ENCODE measurements at regions not wholly inside any gene's neighbourhood (a gene's known extent, or its start where the extent isn't known, plus 50 kb on each side); places are given as distances from the start of the nearest gene placed in this dataset.

DNA sequence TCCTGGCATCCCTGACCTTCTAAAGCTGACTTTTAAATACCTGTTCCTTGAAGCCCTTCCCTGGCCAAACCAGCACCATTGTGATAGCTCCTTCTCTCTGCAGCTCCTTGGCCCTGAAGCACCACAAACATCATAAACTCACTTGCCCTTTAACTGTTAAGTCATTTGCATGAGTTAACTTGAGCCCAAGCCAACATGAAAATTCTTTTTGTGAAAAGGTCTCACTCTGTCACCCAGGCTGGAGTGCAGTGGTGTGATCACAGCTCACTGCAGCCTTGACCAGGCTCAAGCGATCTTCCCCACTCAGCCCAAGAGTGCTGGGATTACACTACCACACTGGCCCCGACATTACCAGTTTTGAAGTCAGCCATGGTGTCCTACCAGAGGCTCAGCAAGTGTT, 87.8 kb downstream of the ZIC5 start:
- no peak overlapping the region for H3K4me3 ChIP-seq (ENCODE audit: low read length)
- H3K9ac ChIP-seq (ENCODE audit: low read length), result no peak overlapping the region
- TF ChIP-seq EZH2phosphoT487 (IDR thresholded peaks at IDR 0.05; ENCODE audit: low read depth), result no peak
- TF ChIP-seq, protein P1, sequence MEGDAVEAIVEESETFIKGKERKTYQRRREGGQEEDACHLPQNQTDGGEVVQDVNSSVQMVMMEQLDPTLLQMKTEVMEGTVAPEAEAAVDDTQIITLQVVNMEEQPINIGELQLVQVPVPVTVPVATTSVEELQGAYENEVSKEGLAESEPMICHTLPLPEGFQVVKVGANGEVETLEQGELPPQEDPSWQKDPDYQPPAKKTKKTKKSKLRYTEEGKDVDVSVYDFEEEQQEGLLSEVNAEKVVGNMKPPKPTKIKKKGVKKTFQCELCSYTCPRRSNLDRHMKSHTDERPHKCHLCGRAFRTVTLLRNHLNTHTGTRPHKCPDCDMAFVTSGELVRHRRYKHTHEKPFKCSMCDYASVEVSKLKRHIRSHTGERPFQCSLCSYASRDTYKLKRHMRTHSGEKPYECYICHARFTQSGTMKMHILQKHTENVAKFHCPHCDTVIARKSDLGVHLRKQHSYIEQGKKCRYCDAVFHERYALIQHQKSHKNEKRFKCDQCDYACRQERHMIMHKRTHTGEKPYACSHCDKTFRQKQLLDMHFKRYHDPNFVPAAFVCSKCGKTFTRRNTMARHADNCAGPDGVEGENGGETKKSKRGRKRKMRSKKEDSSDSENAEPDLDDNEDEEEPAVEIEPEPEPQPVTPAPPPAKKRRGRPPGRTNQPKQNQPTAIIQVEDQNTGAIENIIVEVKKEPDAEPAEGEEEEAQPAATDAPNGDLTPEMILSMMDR (IDR thresholded peaks at IDR 0.05; ENCODE audit: low read depth, low read length), result no peak
- no peak overlapping the region for H3K27ac ChIP-seq (ENCODE audit: low read length)
- no peaks in the 10 kb centered on the region for H3K79me2 ChIP-seq (ENCODE audit: low read length)
- H3K36me3 ChIP-seq (replicated peaks; ENCODE audit: low read depth, low read length), result no peaks in the 10 kb centered on the region
- H4K20me1 ChIP-seq (ENCODE audit: insufficient read depth, low read length), result no peaks in the 10 kb centered on the region
- H2AFZ ChIP-seq (ENCODE audit: low read depth, low read length), result no peak overlapping the region
- H3K27me3 ChIP-seq (ENCODE audit: low read depth, low read length), result no peaks in the 10 kb centered on the region
- peaks cover 6% of the 10 kb centered on the region for H3K4me1 ChIP-seq (ENCODE audit: low read length)
- H3K4me2 ChIP-seq (ENCODE audit: low read length), result no peak overlapping the region
- H3K9me3 ChIP-seq (ENCODE audit: insufficient read depth, low read length), result no peaks in the 10 kb centered on the region

DNA sequence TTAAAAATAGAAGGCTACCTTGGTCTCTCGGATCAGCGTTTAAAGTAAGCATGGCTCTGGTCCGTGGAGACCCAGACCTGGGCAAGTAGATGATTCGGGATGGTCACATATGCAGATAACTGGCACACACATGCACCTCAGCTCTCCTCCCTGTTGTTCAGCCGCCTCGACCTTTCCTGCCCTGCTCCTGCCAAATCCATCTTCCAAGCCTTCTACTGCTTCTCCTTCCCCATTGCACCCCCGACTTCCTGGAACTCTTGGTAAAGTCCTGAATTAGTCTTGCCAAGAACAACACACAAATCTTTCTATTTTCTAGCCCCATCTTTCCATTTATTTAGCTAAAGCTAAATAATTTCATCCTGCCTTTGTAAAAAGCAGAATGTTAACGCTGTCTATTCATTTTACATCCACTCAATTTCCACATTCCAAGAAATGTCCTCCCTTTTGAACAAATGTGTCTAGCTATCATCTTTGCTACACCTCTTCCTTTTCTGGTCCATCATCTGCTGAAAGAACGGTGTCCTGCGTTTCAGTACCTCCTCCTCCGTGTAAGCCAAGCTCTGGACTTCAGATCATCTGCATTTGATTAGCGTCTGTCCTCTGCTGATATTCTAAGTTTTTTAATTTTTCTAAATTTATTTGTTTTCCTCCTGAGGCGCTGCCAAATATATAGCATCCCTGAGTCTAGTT, 92.5 kb downstream of the ZIC5 start:
- no peaks in the 10 kb centered on the region for H4K20me1 ChIP-seq (ENCODE audit: insufficient read depth, low read length)
- H3K27ac ChIP-seq (ENCODE audit: low read length), result no peak overlapping the region
- no peaks in the 10 kb centered on the region for H3K9me3 ChIP-seq (ENCODE audit: insufficient read depth, low read length)
- TF ChIP-seq, protein P1 (IDR thresholded peaks at IDR 0.05; ENCODE audit: low read depth, low read length), result no peak
- TF ChIP-seq EZH2phosphoT487 (IDR thresholded peaks at IDR 0.05; ENCODE audit: low read depth), result no peak
- H3K79me2 ChIP-seq (ENCODE audit: low read length), result no peaks in the 10 kb centered on the region
- H3K4me2 ChIP-seq (ENCODE audit: low read length), result no peak overlapping the region
- H2AFZ ChIP-seq (ENCODE audit: low read depth, low read length), result no peak overlapping the region
- H3K4me1 ChIP-seq (ENCODE audit: low read length), result peaks cover 6% of the 10 kb centered on the region
- no peaks in the 10 kb centered on the region for H3K27me3 ChIP-seq (ENCODE audit: low read depth, low read length)
- H3K9ac ChIP-seq (ENCODE audit: low read length), result no peak overlapping the region
- no peaks in the 10 kb centered on the region for H3K36me3 ChIP-seq (replicated peaks; ENCODE audit: low read depth, low read length)
- no peak overlapping the region for H3K4me3 ChIP-seq (ENCODE audit: low read length)

DNA sequence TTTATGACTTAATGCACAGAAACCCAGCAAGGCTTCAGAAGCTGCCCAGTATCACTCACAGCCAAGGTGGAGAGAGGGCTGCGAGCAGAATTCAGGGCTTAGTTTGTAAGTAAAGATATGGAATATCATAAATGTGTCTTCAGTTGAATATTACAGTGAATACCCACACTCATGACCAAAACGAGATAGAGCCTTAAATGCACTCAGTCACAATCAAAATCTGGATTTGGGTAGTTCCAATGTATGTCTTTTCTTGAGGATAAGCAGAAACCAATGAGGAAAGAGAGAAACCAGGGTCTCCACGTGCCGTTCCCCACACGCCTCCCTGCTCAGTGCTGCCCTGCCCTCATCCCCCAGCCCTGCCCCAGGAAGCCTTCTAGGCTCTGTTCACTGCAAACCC, 94.9 kb downstream of the ZIC5 start:
- H3K36me3 ChIP-seq (replicated peaks; ENCODE audit: low read depth, low read length), result no peaks in the 10 kb centered on the region
- H3K79me2 ChIP-seq (ENCODE audit: low read length), result no peaks in the 10 kb centered on the region
- no peak overlapping the region for H3K4me3 ChIP-seq (ENCODE audit: low read length)
- no peak overlapping the region for H2AFZ ChIP-seq (ENCODE audit: low read depth, low read length)
- no peak overlapping the region for H3K27ac ChIP-seq (ENCODE audit: low read length)
- peaks cover under 1% of the 10 kb centered on the region for H3K4me1 ChIP-seq (ENCODE audit: low read length)
- no peak overlapping the region for H3K4me2 ChIP-seq (ENCODE audit: low read length)
- H3K27me3 ChIP-seq (ENCODE audit: low read depth, low read length), result peaks cover 3% of the 10 kb centered on the region; the same call in 1 of the 2 replicates
- no peaks in the 10 kb centered on the region for H3K9me3 ChIP-seq (ENCODE audit: insufficient read depth, low read length)
- H4K20me1 ChIP-seq (ENCODE audit: insufficient read depth, low read length), result no peaks in the 10 kb centered on the region
- TF ChIP-seq EZH2phosphoT487 (IDR thresholded peaks at IDR 0.05; ENCODE audit: low read depth), result no peak
- TF ChIP-seq, protein P1 (IDR thresholded peaks at IDR 0.05; ENCODE audit: low read depth, low read length), result no peak
- H3K9ac ChIP-seq (ENCODE audit: low read length), result no peak overlapping the region

DNA sequence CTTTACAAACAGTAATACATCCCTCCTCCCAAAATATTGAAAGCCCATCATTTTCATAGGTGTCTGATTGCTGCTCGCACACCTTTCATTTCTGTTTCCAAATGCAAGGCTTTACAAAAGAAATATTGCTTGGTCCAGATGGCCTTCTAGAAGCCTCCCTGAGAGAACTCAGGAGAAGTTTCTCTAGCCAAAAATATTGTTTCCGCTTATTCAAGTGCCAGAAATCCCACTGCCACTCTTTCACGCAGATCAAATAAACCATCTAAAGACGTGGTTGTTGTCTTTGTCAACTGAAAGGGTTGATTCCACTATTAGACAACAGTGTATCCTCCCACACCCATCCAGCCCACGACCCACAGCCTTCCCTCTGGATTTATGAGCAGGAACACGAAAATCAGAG, 96.2 kb downstream of the ZIC5 start:
- H3K9me3 ChIP-seq (ENCODE audit: insufficient read depth, low read length), result no peaks in the 10 kb centered on the region
- H3K4me2 ChIP-seq (ENCODE audit: low read length), result no peak overlapping the region
- H2AFZ ChIP-seq (ENCODE audit: low read depth, low read length), result no peak overlapping the region
- H3K27ac ChIP-seq (ENCODE audit: low read length), result no peak overlapping the region
- no peaks in the 10 kb centered on the region for H4K20me1 ChIP-seq (ENCODE audit: insufficient read depth, low read length)
- H3K27me3 ChIP-seq (ENCODE audit: low read depth, low read length), result peaks cover 3% of the 10 kb centered on the region; the same call in 1 of the 2 replicates
- H3K9ac ChIP-seq (ENCODE audit: low read length), result no peak overlapping the region
- no peaks in the 10 kb centered on the region for H3K36me3 ChIP-seq (replicated peaks; ENCODE audit: low read depth, low read length)
- peaks cover 6% of the 10 kb centered on the region for H3K4me1 ChIP-seq (ENCODE audit: low read length)
- TF ChIP-seq, protein P1 (IDR thresholded peaks at IDR 0.05; ENCODE audit: low read depth, low read length), result no peak
- TF ChIP-seq EZH2phosphoT487 (IDR thresholded peaks at IDR 0.05; ENCODE audit: low read depth), result no peak
- no peaks in the 10 kb centered on the region for H3K79me2 ChIP-seq (ENCODE audit: low read length)
- no peak overlapping the region for H3K4me3 ChIP-seq (ENCODE audit: low read length)
